DMS153 treated with DMSO at 0.1 percent for 48 hours (cell line): ENCODE measurements at regions not wholly inside any gene's neighbourhood (a gene's known extent, or its start where the extent isn't known, plus 50 kb on each side); places are given as distances from the start of the nearest gene placed in this dataset.
"Not testable (repeated sequence)": the region's sequence is repeated elsewhere in the genome, so short reads cannot be mapped to it uniquely, and the experiment has no call there.

Source experiments
- DNase-seq: peaks from one replicate; lab custom pipeline; 2025; ENCODE audit not compliant: unreplicated experiment; lab: John Stamatoyannopoulos, UW

- no peak for DNase-seq
These were observed 272.8 kb upstream of the TBX18 start for GRCh38 chr6:85037221-85037620.

DNA sequence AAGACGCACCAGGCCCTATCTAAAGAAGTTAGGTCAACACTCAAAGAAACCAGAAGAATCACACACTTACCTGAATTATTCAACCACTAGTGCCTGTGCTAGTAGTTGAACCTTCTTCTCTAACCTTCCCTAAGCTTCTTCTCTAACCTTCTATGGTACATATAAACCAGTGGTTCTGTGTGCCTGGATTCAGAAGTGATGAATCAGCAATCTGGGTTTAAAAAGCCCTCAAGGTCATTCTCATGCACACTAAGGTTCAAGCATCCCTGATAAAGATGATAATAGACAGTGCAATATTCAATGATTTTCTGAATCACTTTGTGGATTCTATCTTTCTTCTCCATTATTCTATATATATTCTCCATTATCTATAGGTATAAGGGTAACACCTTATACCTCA lies 271.4 kb upstream of the TBX18 start:
- no peak for DNase-seq

DNA sequence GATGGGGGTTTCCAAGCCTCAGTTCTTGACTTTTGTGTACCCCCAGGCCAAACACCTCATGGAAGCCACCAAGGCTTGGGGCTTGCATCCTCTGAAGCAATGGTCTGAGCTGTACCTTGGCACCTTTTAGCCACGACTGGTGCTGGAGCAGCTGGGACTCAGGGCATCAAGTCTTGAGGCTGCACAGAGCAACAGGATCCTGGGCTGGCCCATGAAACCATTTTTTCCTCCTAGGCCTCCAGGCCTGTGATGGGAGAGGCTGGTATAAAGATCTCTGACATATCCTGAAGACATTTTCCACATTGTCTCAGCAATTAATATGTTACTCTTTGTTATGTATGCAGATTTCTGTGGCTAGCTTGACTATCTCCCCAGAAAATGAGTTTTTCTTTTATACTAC lies 269.1 kb upstream of the TBX18 start:
- no peak for DNase-seq

DNA sequence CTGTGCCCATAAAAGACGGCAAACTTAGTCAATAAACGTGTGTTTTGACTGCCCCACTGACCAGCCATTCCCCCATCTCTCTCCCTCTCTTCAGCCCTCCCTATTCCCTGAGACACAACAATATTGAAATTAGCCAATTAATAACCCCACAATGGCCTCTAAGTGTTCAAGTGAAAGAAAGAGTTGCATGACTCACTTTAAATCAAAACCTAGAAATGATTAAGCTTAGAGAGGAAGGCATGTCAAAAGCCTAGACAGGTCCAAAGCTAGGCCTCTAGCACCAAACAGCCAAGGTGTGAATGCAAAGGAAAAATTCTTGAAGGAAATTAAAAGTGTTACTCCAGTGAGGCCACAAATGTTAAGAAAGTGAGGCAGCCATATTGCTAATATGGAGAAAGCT lies 261.6 kb upstream of the TBX18 start:
- no peak for DNase-seq

DNA sequence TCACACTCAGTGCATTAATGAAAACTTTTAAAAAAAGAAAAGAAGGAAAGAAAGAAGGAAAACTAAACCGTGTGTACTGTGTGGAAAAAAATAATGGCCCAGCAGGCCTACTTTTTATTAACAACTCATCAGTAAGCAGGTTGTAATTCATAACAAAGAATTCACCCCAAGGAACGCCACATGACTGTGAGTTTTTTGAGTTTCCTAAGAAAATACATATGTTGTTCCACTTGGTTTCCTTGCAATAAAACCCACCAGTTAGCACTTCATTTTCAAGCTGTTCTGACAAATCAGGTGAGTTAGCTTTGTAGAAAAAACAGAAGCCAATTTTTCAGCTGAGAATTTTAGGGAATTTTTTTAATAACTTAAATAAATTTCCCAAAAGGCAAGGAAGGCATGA lies 259.3 kb upstream of the TBX18 start:
- no peak for DNase-seq

DNA sequence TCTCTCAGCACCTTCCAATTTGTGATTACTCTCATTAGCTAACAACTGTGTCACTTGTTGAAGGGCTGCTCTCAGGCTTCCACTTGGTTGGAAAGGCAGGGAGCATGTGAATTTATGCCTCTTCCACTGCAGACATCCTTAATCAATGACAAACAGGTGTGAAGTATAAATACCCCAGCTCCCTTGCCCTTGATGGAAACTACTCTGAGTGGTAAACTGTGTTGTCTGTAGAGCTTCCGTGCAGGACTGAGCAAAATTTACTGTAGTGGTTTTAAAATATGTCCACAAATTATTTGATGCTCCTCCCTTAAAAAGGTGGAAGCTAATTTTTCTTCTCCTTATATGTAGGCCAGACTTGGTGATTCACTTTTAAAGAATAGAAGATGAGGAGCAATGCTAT lies 253.0 kb upstream of the TBX18 start:
- no peak for DNase-seq

GRCh38 chr6:85016726-85017125 lies 252.3 kb upstream of the TBX18 start:
- DNase-seq, result no peak

- DNase-seq, result no peak
These were observed 251.1 kb upstream of the TBX18 start for GRCh38 chr6:85015396-85015990.

DNA sequence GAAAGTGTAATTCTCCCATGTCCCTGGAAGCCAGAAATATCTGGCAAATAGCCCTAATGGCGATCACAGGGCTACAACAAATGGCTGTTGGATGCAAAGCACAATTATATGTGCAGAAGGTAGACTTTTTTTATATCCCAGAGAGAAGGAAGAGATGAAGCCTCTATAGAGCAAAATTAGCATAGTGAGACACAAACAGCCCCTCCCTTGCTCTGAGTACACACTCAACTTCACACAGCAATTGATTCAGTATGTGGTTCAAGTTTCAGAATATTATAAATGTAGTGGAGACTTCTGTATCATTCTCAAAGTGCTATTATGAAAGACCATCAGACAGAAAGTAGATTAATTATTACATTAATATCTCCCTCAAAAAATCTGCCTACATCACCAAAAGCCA lies 246.5 kb upstream of the TBX18 start:
- DNase-seq, result no peak

- no peak for DNase-seq
These were observed 244.1 kb upstream of the TBX18 start for GRCh38 chr6:85008296-85009009.

- no peak for DNase-seq
These were observed 242.0 kb upstream of the TBX18 start for GRCh38 chr6:85006362-85006761.

- DNase-seq, result no peak
These were observed 241.1 kb upstream of the TBX18 start for GRCh38 chr6:85005494-85005893.

- DNase-seq, result no peak
These were observed 240.1 kb upstream of the TBX18 start for GRCh38 chr6:85004361-85004995.

DNA sequence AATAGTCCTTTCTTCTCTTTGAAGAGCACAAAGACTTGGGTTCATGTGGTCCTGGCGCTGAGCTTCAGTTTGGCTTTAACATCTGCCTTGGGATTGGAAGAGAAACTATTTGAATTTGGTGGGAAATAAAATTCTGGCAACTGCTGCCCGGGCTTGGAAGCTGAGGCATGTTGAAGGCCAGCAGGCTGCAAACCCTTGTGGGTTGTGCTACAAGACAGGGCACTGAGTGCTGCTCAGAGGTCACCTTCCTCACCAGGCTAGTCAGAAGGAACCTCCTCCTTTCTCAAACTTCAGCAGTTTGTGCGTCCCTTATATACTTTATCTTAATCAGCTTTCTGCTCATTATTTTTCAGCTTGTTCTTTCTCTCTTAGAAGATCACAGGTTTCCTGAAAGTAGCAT lies 238.4 kb upstream of the TBX18 start:
- no peak for DNase-seq

DNA sequence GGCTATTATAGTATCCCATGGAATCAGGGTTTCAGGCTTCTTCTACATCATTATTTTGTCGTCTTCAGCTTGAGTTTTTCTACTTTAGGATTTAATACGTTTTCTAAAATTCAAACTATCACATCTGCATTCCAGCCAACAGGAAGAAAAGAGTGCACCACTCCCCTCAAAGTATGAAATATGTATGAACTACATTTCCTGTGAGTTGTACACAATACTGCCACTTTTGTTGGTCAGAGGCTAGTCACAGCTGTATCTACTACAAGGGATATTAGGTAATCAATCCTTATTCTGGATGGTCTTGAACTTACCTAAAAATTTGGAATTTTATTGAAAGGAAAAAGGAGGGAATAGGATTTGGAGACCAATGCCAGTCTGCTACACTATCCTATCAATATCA lies 235.6 kb upstream of the TBX18 start:
- no peak for DNase-seq

DNA sequence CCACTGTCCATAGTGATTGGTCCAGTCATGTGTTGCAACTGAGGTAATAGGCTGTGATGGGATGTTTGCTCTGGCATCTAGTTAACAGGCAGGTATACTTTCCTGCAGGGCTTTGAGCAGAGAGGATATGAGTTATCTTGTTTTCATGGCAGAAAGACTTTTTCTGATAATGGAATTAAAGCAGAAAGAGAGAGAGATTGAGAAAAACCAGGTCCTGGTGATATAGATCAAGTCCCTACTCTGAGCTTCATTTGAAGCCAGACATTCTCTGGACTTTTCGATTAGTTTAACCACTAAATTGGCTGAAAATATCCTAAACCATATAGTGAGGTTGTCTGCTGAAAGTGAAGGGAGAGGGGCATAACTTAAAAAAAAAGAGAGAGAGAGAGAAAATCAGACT lies 233.8 kb upstream of the TBX18 start:
- no peak for DNase-seq

DNA sequence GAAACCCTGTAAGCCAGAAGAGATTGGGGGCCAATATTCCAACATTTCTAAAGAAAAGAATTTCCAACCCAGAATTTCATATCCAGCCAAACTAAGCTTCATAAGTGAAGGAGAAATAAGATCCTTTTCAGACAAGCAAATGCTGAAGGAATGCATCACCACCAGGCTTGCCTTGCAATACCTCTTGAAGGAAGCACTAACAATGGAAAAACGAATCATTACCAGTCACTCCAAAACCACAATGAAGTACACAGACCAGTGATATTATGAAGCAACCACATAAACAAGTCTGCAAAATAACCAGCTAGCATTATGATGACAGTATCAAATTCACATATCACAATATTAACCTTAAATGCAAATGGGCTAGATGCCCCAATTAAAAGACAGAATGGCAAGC lies 224.4 kb upstream of the TBX18 start:
- DNase-seq, result not testable (repeated sequence)

DNA sequence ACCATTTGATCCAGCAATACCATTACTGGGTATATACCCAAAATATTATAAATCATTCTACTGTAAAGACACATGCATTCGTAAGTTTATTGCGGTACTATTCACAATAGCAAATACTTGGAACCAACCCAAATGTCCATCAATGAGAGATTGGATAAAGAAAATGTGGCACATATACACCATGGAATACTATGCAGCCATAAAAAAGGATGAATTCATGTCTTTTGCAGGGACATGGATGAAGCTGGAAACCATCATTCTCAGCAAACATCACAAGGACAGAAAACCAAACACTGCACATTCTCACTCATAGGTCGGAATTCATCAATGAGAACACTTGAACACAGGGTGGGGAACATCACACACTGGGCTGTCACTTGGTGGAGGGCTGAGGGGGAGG lies 221.1 kb upstream of the TBX18 start:
- DNase-seq, result not testable (repeated sequence)

- no peak for DNase-seq
These were observed 215.1 kb upstream of the TBX18 start for GRCh38 chr6:84979541-84979940.

GRCh38 chr6:84977363-84977705 lies 212.9 kb upstream of the TBX18 start:
- DNase-seq, result no peak

- DNase-seq, result no peak
These were observed 212.3 kb upstream of the TBX18 start for GRCh38 chr6:84976526-84977362.

DNA sequence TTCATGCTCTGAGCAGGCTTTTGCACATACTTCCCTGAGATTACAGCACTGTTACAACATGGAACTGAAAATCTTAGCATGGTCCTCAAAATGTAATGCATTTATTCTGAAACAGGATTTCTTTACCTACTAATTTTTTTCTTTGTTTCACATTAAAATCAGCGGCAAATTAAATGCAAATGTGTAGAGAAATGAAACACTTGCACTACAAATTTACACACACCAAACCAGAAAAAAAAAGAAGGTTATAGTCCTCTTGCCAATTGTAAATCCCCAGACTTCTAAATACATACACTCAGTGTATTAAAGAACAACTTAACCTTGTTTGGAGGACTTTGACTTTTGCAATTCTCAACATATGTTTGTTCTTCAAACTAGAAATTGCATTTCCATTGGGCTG lies 210.9 kb upstream of the TBX18 start:
- DNase-seq, result no peak
